Transverse colon (tissue), 4 donors: ENCODE measurements at regions not wholly inside any gene's neighbourhood (a gene's known extent, or its start where the extent isn't known, plus 50 kb on each side); places are given as distances from the start of the nearest gene placed in this dataset.

ENCODE experiments used
- CTCF ChIP-seq, 5 experiments: fragments of 200-600 bp in 3 of 5; fragments of 450-650 bp in 2 of 5; sonication (generic) in 3 of 5; IDR thresholded peaks; 1 replicate in 2 of 5; 2 replicates in 3 of 5; pipeline ENCODE4 v1.5.1; 2016 to 2017; ENCODE audit warnings: antibody characterized with exemption in 5 of 5, inconsistent platforms in 3 of 5, mild to moderate bottlenecking in 2 of 5, moderate library complexity in 1 of 5
- POLR2AphosphoS5 ChIP-seq, 3 donors: sonication (generic); formaldehyde crosslinking; IDR thresholded peaks; one replicate each; pipeline ENCODE4 v1.6.1; 2016; ENCODE audit warnings: antibody characterized with exemption in 3 of 3

GRCh38 chr2:147482916-147483669, 361.7 kb upstream of the ACVR2A start:
- TF ChIP-seq CTCF (IDR thresholded peaks at IDR 0.05) (no peak), POLR2AphosphoS5 (IDR thresholded peaks at IDR 0.05) (no peak)
